Stimulated activated naive CD4-positive, alpha-beta T cell (primary cell): ENCODE measurements at regions not wholly inside any gene's neighbourhood (a gene's known extent, or its start where the extent isn't known, plus 50 kb on each side); places are given as distances from the start of the nearest gene placed in this dataset.

Source experiments
- DNase-seq, 6 experiments: peaks; one replicate each; lab custom pipeline; 2025; lab: John Stamatoyannopoulos, UW

DNA sequence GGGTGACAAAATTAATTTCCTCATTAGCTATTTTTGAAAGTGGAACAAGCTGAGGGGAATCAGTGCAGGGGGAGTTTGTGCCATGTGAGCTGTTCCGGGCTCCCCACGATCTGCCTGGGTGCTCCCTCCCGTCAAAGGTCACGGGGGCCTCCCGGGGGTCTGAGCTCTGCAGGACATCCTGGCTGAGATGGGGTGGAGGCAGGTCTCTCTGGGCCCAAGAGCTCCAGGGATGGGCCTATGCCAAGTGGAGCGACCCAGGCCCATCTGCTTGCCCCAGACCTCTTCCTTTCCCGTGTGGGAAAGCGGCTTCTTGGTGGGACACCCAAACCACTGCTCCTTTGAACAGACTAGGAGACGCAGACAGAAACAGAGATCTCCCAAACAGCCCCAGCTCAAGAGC is 143.3 kb upstream of the ID2 start:
- DNase-seq: no peak

DNA sequence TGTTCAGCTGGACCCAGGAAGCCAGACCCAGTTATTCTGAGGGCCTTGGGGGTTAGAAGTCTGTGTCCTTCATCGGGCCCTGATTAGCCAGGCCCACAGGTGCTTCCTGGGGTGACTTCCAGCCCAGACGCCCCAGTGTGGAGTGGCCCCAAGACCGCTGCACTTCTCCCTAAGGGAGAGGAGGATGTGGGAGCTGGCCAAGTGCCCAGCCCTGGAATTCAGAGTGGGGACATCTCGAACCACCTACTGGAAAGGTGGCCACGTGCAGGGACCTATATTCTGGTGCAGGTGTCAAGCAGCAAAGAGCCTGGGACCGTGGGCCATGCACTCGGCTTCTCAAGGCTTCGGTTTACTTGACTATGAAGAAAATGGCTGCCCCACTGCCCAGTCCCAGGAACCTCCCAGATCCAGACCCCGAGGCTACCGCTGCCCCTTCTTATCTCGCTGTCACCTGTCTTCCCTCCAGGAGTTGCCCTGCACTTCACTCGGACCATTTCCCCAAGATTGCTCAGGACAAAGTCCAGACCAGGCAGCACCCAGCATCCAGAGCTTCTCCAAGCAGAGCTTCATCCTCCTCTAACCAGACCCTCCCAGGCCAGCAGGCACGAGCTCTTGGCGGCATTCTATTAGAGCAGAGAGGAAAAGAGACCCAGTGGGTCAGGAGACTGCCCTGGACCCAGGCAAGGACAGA is 142.8 kb upstream of the ID2 start:
- no peak for DNase-seq

DNA sequence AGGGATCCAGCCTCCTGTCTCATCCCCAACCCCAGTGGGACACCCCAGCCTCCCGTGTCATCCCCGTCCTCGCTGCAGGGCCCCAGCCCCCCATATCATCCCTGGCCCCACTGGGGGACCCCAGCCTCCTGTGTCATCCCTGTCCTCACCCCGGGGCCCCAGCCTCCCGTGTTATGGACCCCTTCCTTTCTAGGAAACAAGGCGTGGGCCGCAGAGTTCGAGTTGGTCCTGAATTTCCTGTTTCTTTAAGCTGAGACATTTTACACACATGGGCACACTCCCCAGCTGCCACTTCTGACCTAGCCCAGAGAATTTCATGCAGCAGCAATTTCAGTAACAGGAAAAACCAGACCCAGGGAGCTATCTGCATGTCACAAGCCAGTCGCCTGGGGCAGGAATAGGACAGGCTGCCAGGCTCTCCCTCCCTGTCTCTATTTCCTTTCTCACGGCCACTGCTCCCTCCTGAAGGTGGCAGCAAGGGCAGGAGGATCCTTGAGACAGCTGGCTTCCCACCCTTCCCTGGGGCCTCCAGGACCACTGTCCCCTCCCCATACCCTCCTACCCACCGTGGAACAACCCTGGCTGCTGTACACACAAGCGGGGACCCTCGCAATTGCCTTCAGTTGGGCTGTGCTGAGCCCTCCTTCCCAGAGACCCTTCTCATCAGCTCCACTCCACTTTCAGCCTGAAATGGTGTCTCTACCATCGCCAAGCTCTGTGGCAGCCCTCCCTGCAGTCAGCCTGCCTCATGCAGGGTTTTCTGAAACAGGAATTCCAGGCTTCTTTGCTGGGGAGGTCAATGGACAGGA is 141.9 kb upstream of the ID2 start:
- DNase-seq: no peak

DNA sequence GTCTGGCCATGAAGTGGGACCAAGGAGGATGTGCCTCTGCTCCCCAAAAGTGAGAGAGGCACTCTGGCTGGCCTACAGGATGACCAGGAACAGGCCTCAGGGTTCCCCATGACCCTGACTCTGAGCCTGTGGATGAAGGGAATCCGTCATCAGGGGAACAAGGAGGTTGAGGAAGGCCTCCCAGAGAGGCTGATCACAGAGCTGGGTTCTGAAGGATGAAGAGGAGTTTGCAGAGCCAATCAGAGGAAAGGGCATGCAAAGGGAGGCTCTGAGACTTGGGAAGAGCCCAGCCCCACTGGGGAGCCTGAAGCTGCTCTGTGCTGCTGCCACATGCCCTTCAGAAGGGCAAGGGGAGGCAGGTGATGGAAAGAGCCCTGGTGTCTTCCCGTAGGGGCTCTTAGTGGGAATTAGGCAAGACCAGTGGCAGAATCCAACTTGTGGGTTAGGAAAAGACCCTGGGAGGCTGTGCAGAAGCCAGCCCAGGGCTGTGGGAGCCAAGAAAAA is 141.3 kb upstream of the ID2 start:
- no peak for DNase-seq

DNA sequence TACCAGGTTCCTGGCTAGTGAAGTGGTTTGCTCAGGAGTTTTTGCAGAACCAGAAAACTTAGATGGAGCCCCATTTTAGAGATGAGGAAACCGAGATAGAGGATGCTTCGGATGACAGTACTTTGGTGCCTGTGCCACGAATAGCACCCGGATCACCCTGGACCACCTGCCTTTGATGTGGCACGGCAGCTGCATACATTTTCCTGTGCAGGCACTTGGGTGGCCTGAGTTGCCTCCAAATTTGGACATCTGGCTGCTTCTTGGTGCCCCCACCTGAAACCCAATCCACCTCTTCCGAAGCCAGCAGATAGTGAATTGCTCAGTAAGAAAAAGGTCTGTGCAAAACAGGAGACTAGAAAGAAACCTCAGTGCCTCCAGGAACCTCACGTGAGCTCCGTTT is 140.6 kb upstream of the ID2 start:
- DNase-seq: no peak

DNA sequence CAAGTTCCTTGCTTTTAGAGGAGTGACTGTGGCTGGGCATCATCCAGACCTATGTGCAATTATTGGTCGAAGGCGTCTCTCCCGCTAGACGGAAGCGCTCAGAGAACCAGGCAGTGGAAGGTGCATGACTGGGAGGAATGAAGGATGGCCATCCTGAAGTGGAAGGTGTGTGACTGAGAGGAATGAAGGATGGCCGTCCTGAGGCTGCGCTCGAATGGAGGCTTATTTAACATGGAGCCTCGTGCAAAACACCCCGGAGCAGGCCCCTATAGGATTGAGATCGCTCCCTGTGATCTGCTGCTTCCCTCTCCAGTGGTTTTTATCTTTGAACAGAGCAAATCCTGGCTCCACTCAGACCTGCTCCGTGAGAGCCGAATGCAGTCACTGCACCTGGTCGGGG is 140.2 kb upstream of the ID2 start:
- no peak for DNase-seq

DNA sequence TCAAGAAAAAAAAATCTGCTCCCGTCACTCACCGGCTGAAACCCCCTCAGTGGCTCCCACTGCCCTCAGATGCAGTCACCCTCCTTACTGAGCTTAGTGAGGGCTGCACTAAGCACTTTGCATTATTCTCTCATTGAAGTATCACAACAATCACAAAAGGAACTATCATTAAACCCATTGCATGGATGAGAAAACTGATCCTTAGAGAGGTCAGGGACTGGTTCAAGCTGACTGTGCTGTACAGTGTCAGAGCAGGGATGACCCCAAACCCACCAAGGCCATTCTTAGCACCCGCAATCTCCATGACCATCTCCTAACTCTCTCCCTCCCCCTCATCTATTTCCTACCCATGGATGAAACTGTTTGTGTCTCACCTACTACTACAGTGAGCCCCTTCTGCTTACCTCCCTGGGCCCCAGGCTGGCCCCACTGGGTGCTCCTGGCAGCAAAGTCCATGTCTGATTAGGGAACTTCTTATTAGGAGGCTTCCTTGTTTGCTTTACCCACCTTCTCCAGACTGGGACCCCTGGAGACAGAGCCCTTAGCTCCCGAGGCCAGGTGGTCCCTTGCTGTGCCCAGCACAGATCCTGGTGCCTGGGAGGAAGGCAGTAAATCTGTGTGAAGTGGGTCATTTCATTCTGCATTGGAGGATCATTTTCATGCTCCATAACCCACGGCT is 139.3 kb upstream of the ID2 start:
- no peak for DNase-seq

DNA sequence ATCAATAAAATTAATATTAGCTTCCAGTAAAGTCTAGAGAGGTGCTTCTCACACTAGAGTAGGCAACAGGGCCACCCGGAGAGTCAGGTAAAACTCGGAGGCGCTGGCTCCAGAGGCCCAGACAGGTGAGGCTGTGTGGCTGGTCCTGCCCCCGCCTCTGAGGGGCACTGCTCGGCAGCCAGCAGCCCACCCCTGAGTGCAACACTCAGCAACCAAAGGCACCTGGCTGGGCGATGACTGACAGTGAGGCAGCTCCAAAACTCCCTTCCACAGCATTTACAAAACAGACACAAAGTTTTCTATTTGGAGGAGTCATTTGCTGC is 138.8 kb upstream of the ID2 start:
- DNase-seq: no peak

DNA sequence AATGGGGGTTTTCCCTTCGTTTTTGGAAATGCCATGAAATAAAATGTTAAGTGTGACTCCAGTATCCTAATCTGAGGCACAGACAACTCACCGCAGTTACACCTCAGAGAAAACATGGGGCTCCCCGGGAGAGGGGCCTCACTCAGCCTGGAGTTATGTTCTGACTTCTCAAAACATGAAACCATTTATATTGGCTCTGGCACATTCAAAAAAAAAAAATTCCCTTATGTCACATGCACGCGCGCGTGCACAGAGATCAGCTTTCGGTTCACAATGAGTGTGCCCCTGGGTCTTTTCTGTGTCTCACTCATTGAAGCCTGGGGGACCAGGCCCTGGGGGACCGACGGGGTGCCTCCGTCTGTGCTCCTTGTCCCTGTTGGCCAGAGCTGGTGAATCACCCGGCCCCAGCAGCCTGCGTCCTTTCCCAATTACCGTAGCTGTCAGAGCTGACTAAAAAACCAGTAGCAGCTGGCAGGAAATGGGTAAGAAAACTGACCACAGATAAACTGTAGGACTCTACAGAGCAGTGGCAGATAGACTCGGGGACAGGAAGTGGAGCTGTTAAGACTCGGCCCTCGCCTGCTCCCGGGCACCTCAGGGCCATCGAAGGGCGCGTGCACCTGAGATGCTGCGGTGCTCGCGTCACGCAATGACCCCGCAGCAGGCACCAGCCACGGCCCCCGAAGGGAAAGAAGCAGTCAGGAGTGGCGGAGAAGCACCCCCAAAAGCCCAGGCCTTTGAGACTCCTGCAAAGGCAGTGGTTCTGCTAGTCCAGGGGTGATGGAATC is 138.3 kb upstream of the ID2 start:
- DNase-seq: no peak

DNA sequence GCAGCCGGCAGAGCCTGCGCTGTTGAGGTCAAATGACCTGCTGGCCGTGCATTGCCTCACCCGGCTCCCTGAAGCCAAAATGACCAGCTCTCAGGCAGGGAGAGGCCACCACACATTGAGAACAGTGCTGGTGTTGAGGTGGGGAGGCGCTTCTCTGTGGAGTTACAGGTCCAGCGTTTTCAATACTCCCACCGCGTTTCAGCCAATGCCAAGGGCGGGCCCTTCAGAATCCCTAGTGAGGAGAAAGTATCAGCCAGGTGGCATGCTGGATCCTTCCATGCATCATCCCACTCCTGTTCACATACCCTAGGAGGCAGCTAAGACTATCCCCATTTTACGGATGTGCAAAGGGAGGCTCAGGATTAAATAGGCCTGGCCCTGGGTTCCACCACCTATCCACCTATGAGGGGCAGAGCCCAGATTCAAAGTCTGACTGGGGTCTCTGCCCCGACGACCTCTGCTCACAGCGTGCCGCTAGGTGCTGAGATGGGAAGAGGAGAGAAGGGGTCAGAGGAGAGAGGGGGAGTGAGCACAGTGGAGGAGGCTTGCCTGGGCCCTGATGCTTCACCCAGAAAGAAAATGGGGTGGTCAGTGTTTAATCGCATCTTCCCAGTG is 137.6 kb upstream of the ID2 start:
- DNase-seq: no peak

DNA sequence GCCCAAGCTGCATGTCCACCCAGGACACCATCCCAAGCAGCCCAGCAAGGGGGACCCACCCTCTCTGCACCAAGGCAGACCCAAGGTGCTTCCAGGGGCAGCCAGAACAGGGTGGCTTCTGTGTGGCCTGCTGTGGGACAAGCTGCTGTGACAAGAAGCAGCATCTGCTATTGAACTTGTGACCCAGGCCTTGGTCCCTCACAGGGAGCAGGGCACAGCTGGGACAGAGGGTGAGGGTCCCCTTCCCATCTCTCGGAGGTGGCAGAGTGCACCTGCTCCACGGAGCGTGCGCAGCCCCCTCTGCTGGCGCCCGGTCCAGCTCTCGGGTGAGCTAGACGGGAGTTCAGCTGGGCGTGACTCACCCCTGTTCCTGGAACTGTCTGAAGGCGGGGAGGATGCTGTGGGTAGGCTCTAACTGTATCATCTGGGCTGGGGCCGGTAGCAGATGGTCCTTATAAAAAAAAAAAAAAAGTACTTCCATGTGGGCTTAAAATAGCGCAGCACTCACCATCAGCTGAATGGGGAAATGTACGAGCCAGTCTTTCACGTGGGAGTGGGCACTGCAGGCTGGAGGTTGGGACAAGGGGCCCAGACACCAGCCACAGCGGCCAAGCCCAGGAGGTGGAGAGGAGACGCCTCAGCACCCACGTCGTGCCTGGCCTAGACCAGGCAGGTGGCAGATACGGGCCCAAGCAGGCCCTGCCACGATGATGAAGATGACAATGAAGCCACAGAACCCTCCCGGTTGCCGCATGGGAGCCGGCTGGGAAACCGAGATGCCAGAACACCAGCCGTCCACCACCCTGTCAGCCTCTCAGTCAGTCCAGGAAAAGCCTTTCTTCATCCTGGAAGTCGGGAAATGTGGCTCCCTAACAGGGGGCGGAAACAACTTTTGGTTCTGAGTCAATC is 136.8 kb upstream of the ID2 start:
- DNase-seq: peak in 4 of 6 experiments; percentile 4 to 22 (median 14)

DNA sequence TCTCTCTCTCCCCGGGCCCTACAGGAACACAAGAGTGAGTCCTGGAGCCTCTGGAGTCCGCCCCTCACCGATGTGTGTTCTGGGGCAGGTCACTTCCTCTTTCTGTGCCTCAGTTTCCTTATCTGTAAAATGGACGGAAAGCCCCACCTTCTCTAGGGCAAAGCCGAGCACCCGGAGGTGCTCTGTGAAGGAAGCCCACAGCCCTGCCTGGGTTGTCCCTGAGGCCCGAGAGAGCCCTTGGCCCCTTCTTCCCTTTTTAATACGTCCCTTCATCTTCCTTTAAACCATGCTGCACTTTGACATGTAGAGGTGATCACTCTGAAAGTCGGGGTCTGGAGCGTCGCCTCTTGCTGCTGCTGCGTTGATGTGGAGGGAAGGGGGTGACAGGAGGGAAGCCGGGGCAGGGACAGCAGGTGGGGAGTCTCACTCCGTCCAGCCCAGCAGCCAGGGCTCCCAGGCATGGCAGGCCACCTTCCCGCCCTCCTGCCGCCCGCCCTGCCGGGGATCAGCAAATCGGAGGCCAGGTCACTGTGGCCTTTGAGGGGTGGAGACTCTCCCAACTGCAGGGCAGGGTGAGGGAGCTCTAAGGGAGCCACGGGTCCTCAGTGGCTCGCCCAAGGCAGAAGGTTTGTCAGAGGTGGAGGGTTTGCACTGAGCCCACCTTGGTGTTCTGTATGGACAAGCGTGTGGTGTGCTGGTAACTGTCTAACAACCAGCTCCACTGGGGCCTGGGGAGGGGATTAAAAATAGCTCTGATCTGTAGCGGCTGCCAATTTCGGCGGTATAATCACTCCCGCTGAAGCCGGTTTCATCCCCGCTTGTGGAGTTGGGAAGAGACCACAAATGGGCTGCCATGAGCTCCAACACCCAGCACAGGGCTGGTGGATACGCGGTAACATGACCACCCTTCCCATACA is 135.9 kb upstream of the ID2 start:
- no peak for DNase-seq

DNA sequence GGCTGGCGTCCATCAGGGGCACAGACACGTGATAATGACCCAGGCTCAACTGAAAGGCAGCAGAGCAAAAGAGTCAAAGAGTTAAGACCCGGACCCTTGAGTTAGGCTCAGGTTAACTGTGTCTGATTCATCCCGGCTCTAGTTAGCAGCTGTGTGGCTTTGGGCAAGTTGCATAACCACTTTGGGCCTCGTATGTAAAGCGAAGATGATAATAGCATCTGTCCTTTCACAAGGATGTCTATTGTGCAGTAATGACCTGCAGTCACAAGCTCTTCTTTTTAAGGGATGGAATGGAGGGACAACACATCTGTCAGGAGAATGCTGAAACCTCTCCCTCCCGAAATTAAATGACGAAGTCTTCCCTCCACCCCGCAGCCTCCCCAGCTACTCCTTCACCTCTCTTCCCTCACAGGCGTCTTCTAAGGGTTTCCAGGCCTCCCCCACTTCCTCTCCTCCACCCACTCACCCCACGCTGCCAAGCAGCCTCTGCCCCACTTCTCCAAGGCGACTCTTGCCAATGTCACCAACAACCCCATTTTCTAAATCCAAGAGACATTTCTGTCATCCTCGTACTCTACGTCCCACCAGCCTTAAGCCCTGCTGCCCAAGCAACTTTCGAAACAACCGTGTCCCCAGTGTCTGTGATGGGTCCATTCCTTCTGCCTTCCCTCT is 135.1 kb upstream of the ID2 start:
- no peak for DNase-seq

DNA sequence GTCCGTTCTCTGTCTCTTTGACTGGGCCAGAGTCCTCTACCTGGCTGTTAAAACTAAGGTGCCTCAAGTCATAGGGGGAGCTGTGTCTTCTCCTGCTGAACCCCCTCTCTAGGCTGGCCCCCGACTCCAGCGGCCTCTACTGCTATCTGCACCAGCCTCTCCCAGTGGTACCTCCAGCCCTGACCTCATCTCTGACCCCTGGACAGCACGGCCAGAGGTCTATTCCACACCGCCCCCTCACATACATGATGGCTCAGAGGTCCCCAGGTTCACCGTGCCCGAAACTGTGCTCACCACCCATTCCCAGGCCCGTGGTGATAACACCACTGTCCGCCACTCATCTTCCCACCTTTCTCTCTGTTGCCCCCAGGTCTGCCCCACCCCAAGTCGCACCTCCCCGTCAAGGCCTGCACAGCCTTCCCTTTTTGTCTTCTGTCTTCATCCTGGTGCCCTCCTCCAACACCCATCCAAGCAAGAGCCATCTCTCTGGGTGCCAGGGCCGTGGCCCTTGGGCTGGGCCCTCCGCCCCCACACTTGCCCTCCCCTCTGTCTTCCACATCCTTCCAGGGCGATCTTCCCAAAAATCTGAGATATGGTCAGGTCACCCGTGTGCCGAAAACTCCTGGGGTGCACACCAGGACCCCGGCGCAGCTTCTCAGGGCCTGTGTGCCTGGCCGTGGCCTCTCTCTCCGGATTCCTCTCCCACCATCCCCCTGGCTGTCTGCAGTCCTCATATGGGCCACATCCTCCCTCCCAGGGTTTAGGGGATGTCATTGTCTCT is 134.4 kb upstream of the ID2 start:
- DNase-seq: no peak

DNA sequence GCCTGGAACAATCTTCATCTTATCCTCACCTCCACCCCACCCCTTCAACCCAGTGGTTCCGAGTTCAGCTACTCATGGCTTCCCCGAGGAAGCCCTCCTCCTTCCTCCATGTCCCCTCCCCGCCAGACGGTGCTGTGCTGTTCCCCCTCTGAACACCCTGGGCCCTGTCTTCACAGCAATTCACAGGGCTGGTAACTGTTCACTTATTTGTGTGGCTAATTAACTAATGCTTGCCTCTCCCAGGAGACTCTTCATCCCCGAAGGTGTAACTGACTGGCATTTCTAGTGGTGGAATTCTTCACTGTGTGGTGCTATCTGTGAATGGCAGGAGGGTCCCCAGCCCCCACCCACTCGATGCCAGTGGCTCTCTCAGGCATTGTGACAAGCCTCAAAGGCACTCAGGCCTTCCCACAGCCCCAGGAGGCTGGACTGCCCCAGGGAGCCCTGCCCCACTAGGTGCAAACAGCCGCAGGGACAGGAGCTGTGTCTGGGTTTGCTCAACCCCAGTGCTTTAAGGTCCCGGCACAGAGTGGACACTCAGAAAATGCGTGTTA is 133.7 kb upstream of the ID2 start:
- no peak for DNase-seq

DNA sequence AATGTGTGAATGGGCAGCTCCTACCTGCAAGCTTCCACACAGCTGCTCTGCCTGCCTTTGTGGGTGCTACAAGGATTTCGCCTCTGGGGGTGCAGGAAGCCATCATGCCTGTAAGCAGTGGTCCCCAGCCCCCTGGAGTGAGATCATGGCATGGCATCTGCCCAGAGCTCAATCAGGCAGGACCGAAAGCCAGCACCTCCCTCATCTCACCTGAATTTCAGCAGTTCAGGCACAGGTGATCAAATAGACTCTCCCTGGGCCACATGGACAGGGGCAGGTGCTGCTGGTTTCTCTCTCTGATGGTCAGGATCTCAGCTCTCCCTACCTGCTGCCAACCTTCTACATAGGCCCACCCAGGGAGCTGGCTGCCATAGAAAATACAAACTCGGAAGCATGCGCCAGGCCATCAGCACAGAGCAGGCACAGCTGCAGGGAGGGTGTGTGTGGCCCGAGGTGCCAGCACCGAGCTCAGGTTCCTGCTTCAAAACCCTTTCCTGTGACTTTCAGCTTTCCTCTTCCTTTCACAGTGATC is 133.2 kb upstream of the ID2 start:
- DNase-seq: no peak

DNA sequence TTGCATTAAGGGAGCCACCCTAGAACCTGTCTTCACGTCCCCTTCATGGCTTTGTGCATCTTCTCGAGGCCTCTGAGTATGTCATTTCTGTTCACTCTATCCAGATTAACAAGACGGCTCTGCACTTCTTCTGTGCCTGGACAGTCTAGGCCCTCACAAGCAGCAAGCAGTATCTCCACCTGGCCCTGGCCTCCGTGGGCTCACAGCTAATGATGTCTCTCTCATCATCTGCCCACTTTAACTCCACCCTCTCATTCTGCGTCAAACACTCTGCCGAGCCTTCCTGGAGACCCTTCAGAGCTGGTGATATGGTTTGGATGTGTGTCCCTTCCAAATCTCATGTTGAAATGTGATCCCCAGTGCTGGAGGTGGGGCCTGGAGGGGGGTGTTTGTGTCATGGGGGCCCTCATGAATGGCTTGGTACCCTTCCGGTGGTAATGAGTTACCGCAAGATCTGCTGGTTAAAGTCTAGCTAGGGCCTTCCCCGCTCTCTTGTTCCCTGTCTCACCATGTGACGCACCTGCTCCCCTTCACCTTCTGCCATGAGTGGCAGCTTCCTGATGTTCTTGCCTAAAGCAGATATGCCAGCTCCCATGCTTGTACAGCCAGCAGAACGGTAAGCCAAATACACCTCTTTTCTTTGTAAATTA is 132.5 kb upstream of the ID2 start:
- no peak for DNase-seq
